22Rv1 (cell line): ENCODE measurements at regions not wholly inside any gene's neighbourhood (a gene's known extent, or its start where the extent isn't known, plus 50 kb on each side); places are given as distances from the start of the nearest gene placed in this dataset.

Experiments used
- H3K27ac ChIP-seq: fragments of 450-650 bp; 2 replicates; pipeline ENCODE4 v1.5.1; 2017
- ZFX ChIP-seq: fragments of 450-650 bp; IDR thresholded peaks from 2 replicates; pipeline ENCODE4 v1.6.1; 2017; ENCODE audit warnings: antibody characterized with exemption, borderline replicate concordance
- TF ChIP-seq, protein P1 (sequence below): fragments of 450-650 bp; IDR thresholded peaks from 2 replicates; pipeline ENCODE4 v1.5.1; 2017; ENCODE audit warnings: mild to moderate bottlenecking

DNA sequence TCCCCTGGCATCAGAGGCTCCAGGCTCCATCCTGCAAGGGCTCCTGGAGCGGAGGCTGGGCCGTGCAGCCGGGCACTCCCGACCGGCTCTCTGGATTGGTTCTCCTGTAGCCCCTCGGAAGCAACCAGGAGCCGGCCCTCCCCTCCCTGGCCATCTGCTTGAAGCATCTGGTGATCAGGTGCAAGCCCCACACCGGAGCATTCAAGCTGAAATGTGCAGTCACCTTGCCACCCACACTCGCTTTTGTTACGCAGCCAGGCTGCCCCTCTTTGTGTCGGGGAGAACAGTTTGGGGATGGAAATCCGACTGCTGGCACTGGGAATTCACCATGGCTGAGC is 258.8 kb downstream of the ZNF536 start:
- H3K27ac ChIP-seq, result no peak overlapping the region
- no peak for TF ChIP-seq ZFX
- TF ChIP-seq, protein P1, sequence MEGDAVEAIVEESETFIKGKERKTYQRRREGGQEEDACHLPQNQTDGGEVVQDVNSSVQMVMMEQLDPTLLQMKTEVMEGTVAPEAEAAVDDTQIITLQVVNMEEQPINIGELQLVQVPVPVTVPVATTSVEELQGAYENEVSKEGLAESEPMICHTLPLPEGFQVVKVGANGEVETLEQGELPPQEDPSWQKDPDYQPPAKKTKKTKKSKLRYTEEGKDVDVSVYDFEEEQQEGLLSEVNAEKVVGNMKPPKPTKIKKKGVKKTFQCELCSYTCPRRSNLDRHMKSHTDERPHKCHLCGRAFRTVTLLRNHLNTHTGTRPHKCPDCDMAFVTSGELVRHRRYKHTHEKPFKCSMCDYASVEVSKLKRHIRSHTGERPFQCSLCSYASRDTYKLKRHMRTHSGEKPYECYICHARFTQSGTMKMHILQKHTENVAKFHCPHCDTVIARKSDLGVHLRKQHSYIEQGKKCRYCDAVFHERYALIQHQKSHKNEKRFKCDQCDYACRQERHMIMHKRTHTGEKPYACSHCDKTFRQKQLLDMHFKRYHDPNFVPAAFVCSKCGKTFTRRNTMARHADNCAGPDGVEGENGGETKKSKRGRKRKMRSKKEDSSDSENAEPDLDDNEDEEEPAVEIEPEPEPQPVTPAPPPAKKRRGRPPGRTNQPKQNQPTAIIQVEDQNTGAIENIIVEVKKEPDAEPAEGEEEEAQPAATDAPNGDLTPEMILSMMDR, result no peak

DNA sequence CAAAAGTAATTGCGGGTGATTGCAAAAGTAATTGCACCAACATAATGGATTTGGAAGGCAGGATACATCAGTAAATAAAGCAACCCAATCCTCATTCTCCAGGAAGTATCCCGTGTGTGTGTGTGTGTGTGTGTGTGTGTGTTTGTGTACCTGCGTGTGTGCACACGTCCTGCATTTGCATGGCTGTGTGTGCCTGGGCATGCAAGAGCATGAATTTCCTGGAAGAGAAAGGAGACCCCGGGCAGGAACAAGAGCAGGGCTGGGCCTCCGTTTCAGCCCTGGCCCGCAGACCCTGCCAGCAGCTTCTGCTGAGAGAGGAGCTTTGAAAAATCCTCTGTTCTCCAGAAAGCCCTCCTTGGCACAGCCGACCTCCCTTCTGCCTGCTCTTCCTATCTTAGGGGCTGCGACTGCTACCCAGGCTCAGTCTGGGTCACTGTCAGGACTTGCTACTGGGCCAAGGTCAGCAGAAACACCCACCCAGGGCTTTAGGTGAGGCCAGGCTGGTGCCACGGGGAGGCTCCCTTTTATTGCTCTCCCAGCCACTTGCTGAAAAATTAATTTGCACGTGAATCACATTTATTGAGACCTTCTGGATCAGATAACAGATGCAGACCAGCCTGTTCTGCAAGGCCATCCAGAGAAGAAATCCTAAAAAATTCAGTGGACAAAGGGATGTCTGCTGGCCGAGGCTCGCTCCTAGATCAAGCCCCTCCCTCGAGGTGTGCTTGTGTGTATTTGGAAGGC is 258.3 kb downstream of the ZNF536 start:
- TF ChIP-seq, protein P1, result no peak
- TF ChIP-seq ZFX, result no peak

DNA sequence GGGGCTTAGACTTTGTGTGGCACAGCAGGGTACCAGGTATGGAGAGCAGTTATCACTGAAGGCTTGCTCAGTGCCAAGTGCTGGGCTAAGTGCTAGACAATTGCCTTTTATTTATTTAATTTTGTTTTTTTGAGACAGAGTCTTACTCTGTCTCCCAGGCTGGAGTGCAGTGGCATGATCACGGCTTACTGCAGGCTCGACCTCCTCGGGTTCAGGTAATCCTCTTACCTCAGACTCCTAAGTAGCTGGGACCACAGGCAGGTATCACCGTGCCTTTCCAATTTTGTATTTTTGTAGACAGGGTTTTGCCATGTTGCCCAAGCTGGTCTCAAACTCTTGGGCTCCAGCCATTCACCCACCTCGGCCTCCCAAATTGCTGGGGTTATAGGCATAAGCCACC is 256.9 kb downstream of the ZNF536 start:
- H3K27ac ChIP-seq, result no peak overlapping the region
- TF ChIP-seq, protein P1, result no peak
- TF ChIP-seq ZFX, result no peak

More for the DNA sequence above, 258.3 kb downstream of the ZNF536 start:
- H3K27ac ChIP-seq, result no peak overlapping the region

DNA sequence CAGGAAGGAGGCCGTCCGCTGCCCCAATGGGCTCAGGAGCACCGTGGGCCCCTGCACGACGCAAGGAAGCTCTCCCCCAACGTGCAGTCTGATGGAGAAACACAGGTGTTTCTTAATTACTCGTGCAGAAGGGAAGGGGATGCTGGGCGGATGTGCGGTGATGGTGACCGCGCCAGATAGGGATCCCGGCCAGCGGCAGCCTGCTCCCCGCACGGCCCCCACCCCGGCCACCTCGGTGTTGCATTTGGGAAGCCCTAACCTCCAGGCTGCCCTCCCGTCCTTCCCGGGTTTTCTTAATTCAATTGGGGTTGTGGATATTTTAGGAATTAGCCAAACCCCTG is 254.4 kb downstream of the ZNF536 start:
- TF ChIP-seq, protein P1, result no peak
- TF ChIP-seq ZFX, result no peak

DNA sequence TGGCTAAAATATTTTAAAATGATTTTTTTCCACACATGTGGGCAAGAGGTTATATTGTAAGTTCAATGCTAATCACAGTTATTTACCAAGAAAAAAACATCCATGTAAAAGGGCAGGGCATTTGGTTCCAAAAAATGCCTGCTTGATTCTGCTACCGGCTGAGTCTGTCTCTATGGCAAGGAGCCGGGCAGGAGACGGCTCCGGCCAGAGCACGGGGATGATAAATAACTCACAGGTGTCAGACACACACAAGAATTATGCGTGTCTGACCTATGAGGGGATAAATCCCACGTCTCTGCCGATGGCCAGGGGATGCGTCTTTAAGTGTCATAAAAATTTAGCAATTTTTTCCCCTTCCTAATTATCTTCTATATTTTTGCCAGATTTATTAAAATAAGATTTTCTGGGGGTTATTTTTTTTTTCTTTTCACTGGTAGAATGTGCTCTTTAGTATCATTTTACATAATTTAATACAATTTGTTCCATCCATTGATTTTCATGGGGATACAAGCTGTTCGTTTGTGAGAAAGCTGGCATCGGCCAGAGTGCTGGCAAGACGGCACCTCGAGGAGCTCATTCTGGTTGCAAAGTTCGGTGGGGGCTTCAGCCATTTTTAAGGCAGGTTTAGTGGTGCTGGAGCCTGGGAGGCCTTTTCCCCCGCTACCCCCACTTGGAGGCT is 253.9 kb downstream of the ZNF536 start:
- no peak for TF ChIP-seq ZFX
- TF ChIP-seq, protein P1, result no peak

More for the DNA sequence above, 254.4 kb downstream of the ZNF536 start:
- no peak overlapping the region for H3K27ac ChIP-seq

DNA sequence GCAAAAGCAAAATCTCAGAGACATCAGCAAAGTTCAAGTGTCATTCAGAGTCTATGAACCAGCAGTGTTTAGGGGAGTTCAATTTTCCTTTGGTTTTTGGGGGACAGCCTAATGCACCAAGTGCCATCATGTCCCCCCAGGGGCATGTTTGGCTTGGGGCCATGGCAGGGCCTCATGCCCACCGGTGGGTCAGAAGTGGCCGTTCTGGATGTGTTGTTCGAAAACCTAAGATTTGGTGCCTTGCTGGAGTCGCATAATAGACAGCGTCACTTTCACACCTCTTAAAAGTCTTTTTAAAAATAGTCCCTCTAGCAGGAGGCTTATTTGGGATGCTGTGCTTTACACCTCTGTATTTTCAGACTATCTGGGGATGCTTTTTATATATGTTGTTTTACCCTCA is 250.1 kb downstream of the ZNF536 start:
- TF ChIP-seq ZFX, result no peak
- TF ChIP-seq, protein P1, result no peak

More for the DNA sequence above, 253.9 kb downstream of the ZNF536 start:
- H3K27ac ChIP-seq, result no peak overlapping the region

DNA sequence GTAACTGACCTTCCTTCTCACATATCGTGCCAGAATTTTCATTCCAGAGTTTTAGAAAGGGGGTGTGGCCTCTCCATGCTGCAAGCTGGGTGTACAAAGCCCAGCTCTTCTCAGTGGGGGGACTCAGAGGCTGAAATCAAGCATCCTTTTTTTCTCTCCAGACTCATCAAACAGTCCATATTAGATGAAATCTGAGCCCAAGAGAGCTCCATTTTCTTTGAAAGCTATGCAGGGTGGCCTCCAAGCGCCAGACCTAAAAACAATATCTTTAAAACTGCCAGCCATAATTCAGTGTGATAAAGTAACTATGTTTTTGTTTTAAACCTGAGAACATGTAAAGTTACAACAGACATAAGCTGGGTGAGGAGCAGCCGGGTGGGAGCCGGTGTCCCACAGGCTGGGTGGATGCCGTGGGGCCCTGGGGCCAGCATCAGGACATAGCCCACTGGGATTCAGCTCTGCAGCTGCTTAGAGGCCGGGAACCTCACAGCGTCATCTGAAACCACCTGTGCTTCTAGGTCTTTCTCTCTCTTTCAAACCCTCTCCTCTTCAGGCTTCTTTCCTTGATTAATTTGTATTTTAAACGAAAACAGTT is 249.2 kb downstream of the ZNF536 start:
- TF ChIP-seq, protein P1, result no peak
- no peak for TF ChIP-seq ZFX
- no peak overlapping the region for H3K27ac ChIP-seq

More for the DNA sequence above, 250.1 kb downstream of the ZNF536 start:
- H3K27ac ChIP-seq, result no peak overlapping the region
